ENCODE measurements at regions not wholly inside any gene's neighbourhood (a gene's known extent, or its start where the extent isn't known, plus 50 kb on each side); places are given as distances from the start of the nearest gene placed in this dataset.

DNA sequence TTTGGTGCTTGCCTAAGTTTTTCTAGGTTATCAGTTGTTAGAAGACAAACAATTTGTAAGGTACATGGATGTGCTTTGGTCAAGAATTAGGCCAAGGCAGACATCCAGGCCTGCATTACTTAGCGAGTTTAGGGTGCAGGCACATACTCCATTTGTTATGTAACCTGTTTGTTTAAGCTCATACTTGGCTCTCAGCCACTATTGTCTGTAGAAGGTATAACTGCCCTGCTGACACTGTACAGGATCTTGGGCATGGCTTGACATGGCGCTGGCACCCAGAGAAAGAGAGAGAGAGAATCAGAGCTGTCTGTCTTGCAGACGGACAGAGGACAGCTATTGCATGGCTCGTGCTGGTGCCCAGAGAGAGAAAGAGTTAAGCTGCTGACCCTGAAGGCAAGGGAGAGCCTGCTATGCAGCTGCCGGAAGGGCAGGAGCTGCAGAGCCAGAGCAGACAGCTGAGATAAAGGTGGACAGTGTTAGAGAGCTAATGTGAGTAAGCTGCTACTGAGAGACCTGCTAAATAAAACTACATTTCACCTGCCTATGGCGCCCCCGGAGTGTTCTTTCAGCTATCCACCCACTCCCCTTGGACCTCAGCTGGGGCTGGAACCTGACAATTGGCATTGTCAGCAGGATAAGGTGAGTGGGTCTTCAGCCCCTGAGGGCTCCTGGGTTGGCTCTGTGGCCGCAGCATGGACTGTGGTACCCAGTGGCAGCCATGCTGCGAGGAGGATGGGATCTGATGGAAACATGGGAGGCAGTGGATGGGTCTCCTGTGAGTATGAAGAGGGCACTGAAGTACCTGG, 120.9 kb upstream of the TMEM106B start:
- TF ChIP-seq, protein P1, sequence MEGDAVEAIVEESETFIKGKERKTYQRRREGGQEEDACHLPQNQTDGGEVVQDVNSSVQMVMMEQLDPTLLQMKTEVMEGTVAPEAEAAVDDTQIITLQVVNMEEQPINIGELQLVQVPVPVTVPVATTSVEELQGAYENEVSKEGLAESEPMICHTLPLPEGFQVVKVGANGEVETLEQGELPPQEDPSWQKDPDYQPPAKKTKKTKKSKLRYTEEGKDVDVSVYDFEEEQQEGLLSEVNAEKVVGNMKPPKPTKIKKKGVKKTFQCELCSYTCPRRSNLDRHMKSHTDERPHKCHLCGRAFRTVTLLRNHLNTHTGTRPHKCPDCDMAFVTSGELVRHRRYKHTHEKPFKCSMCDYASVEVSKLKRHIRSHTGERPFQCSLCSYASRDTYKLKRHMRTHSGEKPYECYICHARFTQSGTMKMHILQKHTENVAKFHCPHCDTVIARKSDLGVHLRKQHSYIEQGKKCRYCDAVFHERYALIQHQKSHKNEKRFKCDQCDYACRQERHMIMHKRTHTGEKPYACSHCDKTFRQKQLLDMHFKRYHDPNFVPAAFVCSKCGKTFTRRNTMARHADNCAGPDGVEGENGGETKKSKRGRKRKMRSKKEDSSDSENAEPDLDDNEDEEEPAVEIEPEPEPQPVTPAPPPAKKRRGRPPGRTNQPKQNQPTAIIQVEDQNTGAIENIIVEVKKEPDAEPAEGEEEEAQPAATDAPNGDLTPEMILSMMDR (conservative IDR thresholded peaks at IDR 0.05): no peak
- no peak for TF ChIP-seq EZH2 (IDR thresholded peaks at IDR 0.05; ENCODE audit: low read depth)

All from PC-9 (cell line).